ENCODE measurements at regions not wholly inside any gene's neighbourhood (a gene's known extent, or its start where the extent isn't known, plus 50 kb on each side); places are given as distances from the start of the nearest gene placed in this dataset.

- CTCF ChIA-PET = no interaction called here
- POLR2A ChIA-PET = no interaction called here
- H3K36me3 ChIP-seq (ENCODE audit: control insufficient read depth, insufficient read depth, low read length) = no peaks in the 10 kb centered on the region
These were observed 102.0 kb downstream of the LACC1 start for GRCh38 chr13:43981512-43982301.

GRCh38 chr13:43983373-43983772 is 103.7 kb downstream of the LACC1 start:
- CTCF ChIA-PET = no interaction called here
- Histone ChIP-seq H3K36me3 (ENCODE audit: control insufficient read depth, insufficient read depth, low read length) (no peaks in the 10 kb centered on the region), H3K27me3 (ENCODE audit: control insufficient read depth, insufficient read depth, low read length) (peaks cover 7% of the 10 kb centered on the region; the same call in 1 of the 2 replicates), H3K4me3 (ENCODE audit: low read depth, low read length) (no peak overlapping the region)
- POLR2A ChIA-PET = no interaction called here
- TF ChIP-seq, protein P1, sequence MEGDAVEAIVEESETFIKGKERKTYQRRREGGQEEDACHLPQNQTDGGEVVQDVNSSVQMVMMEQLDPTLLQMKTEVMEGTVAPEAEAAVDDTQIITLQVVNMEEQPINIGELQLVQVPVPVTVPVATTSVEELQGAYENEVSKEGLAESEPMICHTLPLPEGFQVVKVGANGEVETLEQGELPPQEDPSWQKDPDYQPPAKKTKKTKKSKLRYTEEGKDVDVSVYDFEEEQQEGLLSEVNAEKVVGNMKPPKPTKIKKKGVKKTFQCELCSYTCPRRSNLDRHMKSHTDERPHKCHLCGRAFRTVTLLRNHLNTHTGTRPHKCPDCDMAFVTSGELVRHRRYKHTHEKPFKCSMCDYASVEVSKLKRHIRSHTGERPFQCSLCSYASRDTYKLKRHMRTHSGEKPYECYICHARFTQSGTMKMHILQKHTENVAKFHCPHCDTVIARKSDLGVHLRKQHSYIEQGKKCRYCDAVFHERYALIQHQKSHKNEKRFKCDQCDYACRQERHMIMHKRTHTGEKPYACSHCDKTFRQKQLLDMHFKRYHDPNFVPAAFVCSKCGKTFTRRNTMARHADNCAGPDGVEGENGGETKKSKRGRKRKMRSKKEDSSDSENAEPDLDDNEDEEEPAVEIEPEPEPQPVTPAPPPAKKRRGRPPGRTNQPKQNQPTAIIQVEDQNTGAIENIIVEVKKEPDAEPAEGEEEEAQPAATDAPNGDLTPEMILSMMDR (IDR thresholded peaks at IDR 0.05; ENCODE audit: insufficient read depth, low read depth, low read length) = no peak
- DNase-seq (ENCODE audit: low read depth) = no peak

More at GRCh38 chr13:43981512-43982301, 102.0 kb downstream of the LACC1 start:
- H3K27me3 ChIP-seq (ENCODE audit: control insufficient read depth, insufficient read depth, low read length) = peaks cover 7% of the 10 kb centered on the region
- DNase-seq (ENCODE audit: low read depth) = no peak
- TF ChIP-seq, protein P1 (IDR thresholded peaks at IDR 0.05; ENCODE audit: insufficient read depth, low read depth, low read length) = no peak
- H3K4me3 ChIP-seq (ENCODE audit: low read depth, low read length) = no peak overlapping the region

DNA sequence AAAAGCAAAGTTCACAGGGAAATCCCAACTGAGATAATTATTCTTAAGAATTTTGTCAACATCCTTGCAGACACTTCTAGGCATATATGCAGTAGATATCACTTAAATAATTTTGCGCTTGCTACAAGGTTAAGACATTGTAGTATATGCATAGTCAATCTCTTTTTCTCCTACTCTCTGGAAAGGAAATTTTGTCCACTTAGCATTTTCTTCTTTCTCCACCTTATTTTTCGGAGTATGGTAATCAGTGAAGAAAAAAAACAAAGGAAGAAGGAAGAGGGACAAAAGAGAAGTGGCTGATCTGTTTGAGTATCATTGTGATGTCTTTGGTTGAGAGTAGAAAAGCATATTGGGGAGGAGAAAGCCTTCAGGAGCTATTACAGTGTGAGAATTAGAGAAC is 104.6 kb downstream of the LACC1 start:
- Histone ChIP-seq H3K4me3 (ENCODE audit: low read depth, low read length) (no peak overlapping the region), H3K36me3 (ENCODE audit: control insufficient read depth, insufficient read depth, low read length) (no peaks in the 10 kb centered on the region), H3K27me3 (ENCODE audit: control insufficient read depth, insufficient read depth, low read length) (peaks cover 7% of the 10 kb centered on the region; the same call in 1 of the 2 replicates)
- ChIA-PET CTCF (interaction anchor here (0.5 to 0.6 kb wide), 2 partner anchors 456 to 730 kb away, joined by 3 read pairs; no protein-coding TSS in a partner anchor), POLR2A (no interaction called here)
- DNase-seq (ENCODE audit: low read depth) = no peak
- TF ChIP-seq, protein P1 (IDR thresholded peaks at IDR 0.05; ENCODE audit: insufficient read depth, low read depth, low read length) = no peak

DNA sequence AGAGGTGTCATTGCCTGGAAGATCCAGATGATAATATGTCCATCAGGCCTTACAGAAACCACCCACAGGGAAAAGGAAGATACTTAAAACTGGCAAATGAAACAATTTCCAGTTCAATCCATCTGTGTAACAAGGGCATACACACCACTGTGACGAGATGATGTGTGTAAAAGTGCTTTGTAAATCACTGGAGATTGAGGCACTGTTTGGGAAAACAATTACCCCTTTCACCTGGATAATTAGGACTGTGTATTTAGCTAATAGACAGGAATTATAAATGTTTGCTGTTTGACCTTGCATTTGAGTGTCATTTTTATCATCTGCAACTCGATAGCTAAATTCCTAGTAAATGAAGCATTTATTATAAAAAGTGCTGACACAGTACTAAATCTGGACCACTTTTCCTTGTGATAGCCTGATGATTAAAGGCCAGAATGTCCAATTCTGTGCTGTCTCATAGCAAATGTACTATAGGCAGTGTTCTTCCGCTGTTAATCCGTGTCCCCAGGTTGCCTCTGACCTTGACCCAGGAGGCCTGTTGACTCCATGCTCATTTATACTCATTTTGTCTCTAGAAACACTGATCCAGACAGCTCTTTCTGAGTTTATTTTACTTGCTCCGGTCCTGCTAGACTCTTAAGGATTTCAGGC is 105.8 kb downstream of the LACC1 start:
- Histone ChIP-seq H3K4me3 (ENCODE audit: low read depth, low read length) (no peak overlapping the region), H3K36me3 (ENCODE audit: control insufficient read depth, insufficient read depth, low read length) (no peaks in the 10 kb centered on the region), H3K27me3 (ENCODE audit: control insufficient read depth, insufficient read depth, low read length) (peaks cover 5% of the 10 kb centered on the region)
- no peak for DNase-seq (ENCODE audit: low read depth)
- TF ChIP-seq, protein P1 (IDR thresholded peaks at IDR 0.05; ENCODE audit: insufficient read depth, low read depth, low read length) = no peak
- ChIA-PET POLR2A (no interaction called here), CTCF (interaction anchor here (1.6 kb wide), 1 partner anchor 15 kb away, joined by 5 read pairs; no protein-coding TSS in a partner anchor)

DNA sequence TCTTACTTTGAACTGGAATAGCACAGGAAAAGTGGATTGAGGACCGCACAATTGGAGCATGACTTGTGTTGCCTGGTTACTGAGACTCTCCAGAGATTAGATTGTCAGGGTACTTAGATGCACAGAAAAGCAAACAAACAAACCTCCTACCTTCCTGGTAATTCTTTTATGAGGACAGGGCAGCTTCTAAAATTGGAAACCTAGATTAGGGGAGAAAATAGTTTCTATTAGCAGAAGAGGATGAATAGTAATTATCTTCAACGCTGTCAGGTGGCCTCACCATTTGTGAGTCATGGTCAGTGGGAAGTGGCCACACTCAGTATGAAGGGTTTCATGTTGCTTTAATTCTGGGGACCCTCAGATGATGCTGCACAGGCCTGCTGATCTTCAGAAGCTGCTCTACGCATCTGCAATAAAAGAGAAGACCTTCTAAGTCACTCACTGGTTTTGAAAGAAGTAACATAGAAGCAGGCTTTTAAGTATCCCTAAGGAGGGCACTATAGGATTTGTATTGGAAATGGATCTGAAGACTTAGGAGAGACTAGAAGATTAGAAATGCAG is 106.8 kb downstream of the LACC1 start:
- POLR2A ChIA-PET = no interaction called here

More for the DNA sequence above, 106.8 kb downstream of the LACC1 start:
- Histone ChIP-seq H3K4me3 (ENCODE audit: low read depth, low read length) (no peak overlapping the region), H3K36me3 (ENCODE audit: control insufficient read depth, insufficient read depth, low read length) (no peaks in the 10 kb centered on the region), H3K27me3 (ENCODE audit: control insufficient read depth, insufficient read depth, low read length) (peaks cover 5% of the 10 kb centered on the region)
- no peak for DNase-seq (ENCODE audit: low read depth)
- CTCF ChIA-PET = interaction anchor here (1.1 to 1.6 kb wide), 2 partner anchors 14 to 21 kb away, joined by 4 to 5 read pairs; no protein-coding TSS in a partner anchor
- TF ChIP-seq, protein P1 (IDR thresholded peaks at IDR 0.05; ENCODE audit: insufficient read depth, low read depth, low read length) = no peak

All from BJ (cell line).